DOHH2 (cell line): ENCODE measurements at regions not wholly inside any gene's neighbourhood (a gene's known extent, or its start where the extent isn't known, plus 50 kb on each side); places are given as distances from the start of the nearest gene placed in this dataset.
"Not testable (repeated sequence)": the region's sequence is repeated elsewhere in the genome, so short reads cannot be mapped to it uniquely, and the experiment has no call there.

ENCODE experiments used
- H3F3A ChIP-seq: fragments of 200-600 bp; sonication (generic), shearing (Covaris generic); 2 replicates; pipeline ENCODE4 v1.6.0; 2016; ENCODE audit warnings: antibody characterized with exemption, mild to moderate bottlenecking; ENCODE audit not compliant: control insufficient read depth, insufficient read depth
- H3K27ac ChIP-seq: fragments of 200-600 bp; sonication (generic); 2 replicates; pipeline ENCODE4 v1.5.1; 2014; ENCODE audit warnings: low read depth, mild to moderate bottlenecking, low read length, moderate library complexity
- H3K27me3 ChIP-seq: fragments of 200-600 bp; sonication (generic); 2 replicates; pipeline ENCODE4 v1.6.1; 2014; ENCODE audit warnings: mild to moderate bottlenecking, low read length, mixed read lengths; ENCODE audit not compliant: control insufficient read depth
- H3K36me3 ChIP-seq: fragments of 200-600 bp; sonication (generic); 2 replicates; pipeline ENCODE4 v1.6.1; 2014; ENCODE audit warnings: mild to moderate bottlenecking, low read length, moderate library complexity, mixed read lengths; ENCODE audit not compliant: control insufficient read depth
- H3K4me1 ChIP-seq: fragments of 200-600 bp; sonication (generic); 2 replicates; pipeline ENCODE4 v1.6.1; 2014; ENCODE audit warnings: mild to moderate bottlenecking, low read length, mixed read lengths; ENCODE audit not compliant: control insufficient read depth
- H3K4me2 ChIP-seq: fragments of 200-600 bp; sonication (generic); 2 replicates; pipeline ENCODE4 v1.6.0; 2014; ENCODE audit warnings: mild to moderate bottlenecking, low read length, moderate library complexity
- H3K4me3 ChIP-seq: fragments of 200-600 bp; sonication (generic); 2 replicates; pipeline ENCODE4 v1.5.1; 2014; ENCODE audit warnings: mild to moderate bottlenecking, low read length, mixed read lengths
- H3K79me2 ChIP-seq: fragments of 200-600 bp; sonication (generic); 2 replicates; pipeline ENCODE4 v1.6.1; 2014; ENCODE audit warnings: mild to moderate bottlenecking, low read length, mixed read lengths; ENCODE audit not compliant: control insufficient read depth
- H3K9me2 ChIP-seq: fragments of 200-600 bp; sonication (generic); replicated peaks from 2 replicates; pipeline ENCODE4 v1.6.1; 2014; ENCODE audit warnings: mild to moderate bottlenecking, low read length, mixed read lengths; ENCODE audit not compliant: control insufficient read depth
- H3K9me3 ChIP-seq: fragments of 200-600 bp; sonication (generic); 2 replicates; pipeline ENCODE4 v1.6.1; 2014; ENCODE audit warnings: antibody characterized with exemption, low read length, mixed read lengths; ENCODE audit not compliant: control insufficient read depth, insufficient read depth
- H4K20me1 ChIP-seq: fragments of 200-600 bp; sonication (generic); 2 replicates; pipeline ENCODE4 v1.6.0; 2014; ENCODE audit warnings: low read depth, mild to moderate bottlenecking, antibody characterized with exemption, low read length, moderate library complexity; ENCODE audit not compliant: control insufficient read depth, insufficient read depth
- EZH2phosphoT487 ChIP-seq: fragments of 200-600 bp; sonication (generic); IDR thresholded peaks from 2 replicates; pipeline ENCODE4 v1.6.1; 2017; ENCODE audit warnings: borderline replicate concordance, mild to moderate bottlenecking, antibody characterized with exemption, low read length, moderate library complexity, mixed read lengths
- TF ChIP-seq, protein P1 (sequence below): fragments of 200-600 bp; sonication (generic); IDR thresholded peaks from one replicate; pipeline ENCODE4 v1.5.1; 2014; ENCODE audit warnings: antibody characterized with exemption, mild to moderate bottlenecking, low read depth, low read length; ENCODE audit not compliant: poor library complexity, severe bottlenecking

DNA sequence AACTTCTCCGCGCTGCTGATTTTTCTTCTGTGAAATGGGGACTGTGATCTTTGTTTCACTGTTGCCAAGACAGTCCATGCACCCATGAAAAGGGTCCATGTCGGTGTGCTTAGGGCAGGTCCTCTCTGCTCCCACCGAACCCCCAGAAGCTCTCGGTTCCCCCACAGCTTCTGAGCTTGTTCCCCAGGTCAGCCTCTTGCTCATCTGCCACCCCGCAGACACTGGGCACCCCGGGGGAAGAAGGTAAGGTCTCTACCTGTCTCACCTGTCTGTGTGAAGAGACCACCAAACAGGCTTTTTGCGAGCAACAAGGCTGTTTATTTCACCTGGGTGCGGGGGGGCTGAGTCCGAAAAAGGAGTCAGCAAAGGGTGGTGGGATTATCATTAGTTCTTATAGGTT lies 66.2 kb upstream of the NANOS1 start:
- no peak overlapping the region for H3K27ac ChIP-seq
- TF ChIP-seq, protein P1, sequence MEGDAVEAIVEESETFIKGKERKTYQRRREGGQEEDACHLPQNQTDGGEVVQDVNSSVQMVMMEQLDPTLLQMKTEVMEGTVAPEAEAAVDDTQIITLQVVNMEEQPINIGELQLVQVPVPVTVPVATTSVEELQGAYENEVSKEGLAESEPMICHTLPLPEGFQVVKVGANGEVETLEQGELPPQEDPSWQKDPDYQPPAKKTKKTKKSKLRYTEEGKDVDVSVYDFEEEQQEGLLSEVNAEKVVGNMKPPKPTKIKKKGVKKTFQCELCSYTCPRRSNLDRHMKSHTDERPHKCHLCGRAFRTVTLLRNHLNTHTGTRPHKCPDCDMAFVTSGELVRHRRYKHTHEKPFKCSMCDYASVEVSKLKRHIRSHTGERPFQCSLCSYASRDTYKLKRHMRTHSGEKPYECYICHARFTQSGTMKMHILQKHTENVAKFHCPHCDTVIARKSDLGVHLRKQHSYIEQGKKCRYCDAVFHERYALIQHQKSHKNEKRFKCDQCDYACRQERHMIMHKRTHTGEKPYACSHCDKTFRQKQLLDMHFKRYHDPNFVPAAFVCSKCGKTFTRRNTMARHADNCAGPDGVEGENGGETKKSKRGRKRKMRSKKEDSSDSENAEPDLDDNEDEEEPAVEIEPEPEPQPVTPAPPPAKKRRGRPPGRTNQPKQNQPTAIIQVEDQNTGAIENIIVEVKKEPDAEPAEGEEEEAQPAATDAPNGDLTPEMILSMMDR = no peak
- no peak for TF ChIP-seq EZH2phosphoT487
- no peaks in the 10 kb centered on the region for H3F3A ChIP-seq
- no peak overlapping the region for H3K4me2 ChIP-seq
- H3K9me2 ChIP-seq = no peaks in the 10 kb centered on the region
- no peaks in the 10 kb centered on the region for H3K9me3 ChIP-seq
- H4K20me1 ChIP-seq = no peaks in the 10 kb centered on the region
- no peaks in the 10 kb centered on the region for H3K4me1 ChIP-seq
- peaks cover 3% of the 10 kb centered on the region; the same call in 1 of the 2 replicates for H3K27me3 ChIP-seq
- H3K79me2 ChIP-seq = no peaks in the 10 kb centered on the region
- no peak overlapping the region for H3K4me3 ChIP-seq
- H3K36me3 ChIP-seq = no peaks in the 10 kb centered on the region

GRCh38 chr10:118963933-118964332 lies 65.6 kb upstream of the NANOS1 start:
- Histone ChIP-seq H3K4me3 (no peak overlapping the region), H3K27ac (no peak overlapping the region), H3K4me2 (no peak overlapping the region), H4K20me1 (no peaks in the 10 kb centered on the region), H3K9me3 (no peaks in the 10 kb centered on the region), H3K36me3 (no peaks in the 10 kb centered on the region), H3K79me2 (no peaks in the 10 kb centered on the region), H3K27me3 (peaks cover 3% of the 10 kb centered on the region; the same call in 1 of the 2 replicates), H3K4me1 (no peaks in the 10 kb centered on the region), H3F3A (no peaks in the 10 kb centered on the region), H3K9me2 (no peaks in the 10 kb centered on the region)
- TF ChIP-seq, protein P1 = no peak
- TF ChIP-seq EZH2phosphoT487 = no peak

DNA sequence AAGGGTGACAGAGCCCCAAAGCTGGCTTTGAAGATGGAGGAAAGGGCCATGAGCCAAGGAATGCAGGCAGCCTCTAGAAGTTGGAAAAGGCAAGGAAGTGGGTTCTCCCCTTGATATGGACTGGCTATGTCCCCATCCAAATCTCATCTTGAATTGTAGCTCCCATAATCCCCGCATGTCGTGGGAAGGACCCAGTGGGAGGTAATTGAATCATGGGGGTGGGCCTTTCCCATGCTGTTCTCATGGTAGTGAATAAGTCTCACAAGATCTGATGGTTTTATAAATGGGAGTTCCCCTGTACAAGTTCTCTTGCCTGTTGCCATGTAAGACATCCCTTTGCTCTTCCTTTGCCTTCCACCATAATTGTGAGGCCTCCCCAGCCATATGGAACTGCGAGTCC lies 65.0 kb upstream of the NANOS1 start:
- H3F3A ChIP-seq, H3K36me3 ChIP-seq, H3K27me3 ChIP-seq, H3K4me1 ChIP-seq, H4K20me1 ChIP-seq, H3K4me2 ChIP-seq, H3K4me3 ChIP-seq, H3K27ac ChIP-seq, H3K9me2 ChIP-seq, H3K79me2 ChIP-seq, H3K9me3 ChIP-seq: not testable (repeated sequence)

GRCh38 chr10:118965096-118965495 lies 64.4 kb upstream of the NANOS1 start:
- no peaks in the 10 kb centered on the region for H3K4me1 ChIP-seq
- no peak overlapping the region for H3K4me3 ChIP-seq
- H3K9me2 ChIP-seq = no peaks in the 10 kb centered on the region
- H3K36me3 ChIP-seq = no peaks in the 10 kb centered on the region
- H3K27me3 ChIP-seq = peaks cover 3% of the 10 kb centered on the region; the same call in 1 of the 2 replicates
- TF ChIP-seq EZH2phosphoT487 = no peak
- TF ChIP-seq, protein P1 = no peak
- H3K79me2 ChIP-seq = no peaks in the 10 kb centered on the region
- no peak overlapping the region for H3K4me2 ChIP-seq
- no peaks in the 10 kb centered on the region for H4K20me1 ChIP-seq
- H3K27ac ChIP-seq = no peak overlapping the region
- H3F3A ChIP-seq = no peaks in the 10 kb centered on the region
- H3K9me3 ChIP-seq = no peaks in the 10 kb centered on the region
